Iris pigment epithelial cell (primary cell): ENCODE measurements at regions not wholly inside any gene's neighbourhood (a gene's known extent, or its start where the extent isn't known, plus 50 kb on each side); places are given as distances from the start of the nearest gene placed in this dataset.
"Not testable (repeated sequence)": the region's sequence is repeated elsewhere in the genome, so short reads cannot be mapped to it uniquely, and the experiment has no call there.

Experiments used
- DNase-seq: peaks from one replicate; pipeline ENCODE4 v3.0.0-alpha.2; 2011; ENCODE audit warnings: low read depth

DNA sequence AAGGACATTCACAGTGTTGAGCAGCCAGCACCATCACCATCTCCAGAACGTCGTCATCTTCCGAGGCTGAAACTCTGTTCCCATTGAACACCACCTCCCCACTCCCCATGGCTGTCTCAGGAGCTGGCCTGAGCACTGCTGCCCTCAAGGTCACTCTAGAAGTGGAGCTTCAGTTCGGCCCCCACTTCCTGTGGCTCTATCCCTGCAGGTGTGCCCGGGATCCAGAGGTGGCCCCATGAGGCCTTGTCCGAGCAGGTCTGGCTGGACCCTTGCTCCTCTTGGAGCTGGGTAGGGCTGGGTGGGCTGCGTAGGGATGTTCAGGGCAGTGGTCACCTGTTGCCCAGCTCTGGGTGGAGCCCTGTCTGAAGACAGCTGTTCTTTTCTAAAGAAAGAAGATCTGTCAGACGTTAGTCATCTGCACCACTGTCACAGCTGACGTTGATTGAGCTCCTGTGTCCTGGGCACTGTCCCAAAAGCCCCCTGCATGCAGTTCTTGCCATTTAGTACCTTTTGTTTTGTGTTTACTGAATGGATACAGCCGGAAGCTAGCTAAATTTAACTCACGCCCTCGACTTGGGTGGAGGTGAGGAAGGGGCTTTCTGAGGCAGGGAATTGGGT lies 75.5 kb upstream of the CLDN5 start:
- DNase-seq, result no peak

DNA sequence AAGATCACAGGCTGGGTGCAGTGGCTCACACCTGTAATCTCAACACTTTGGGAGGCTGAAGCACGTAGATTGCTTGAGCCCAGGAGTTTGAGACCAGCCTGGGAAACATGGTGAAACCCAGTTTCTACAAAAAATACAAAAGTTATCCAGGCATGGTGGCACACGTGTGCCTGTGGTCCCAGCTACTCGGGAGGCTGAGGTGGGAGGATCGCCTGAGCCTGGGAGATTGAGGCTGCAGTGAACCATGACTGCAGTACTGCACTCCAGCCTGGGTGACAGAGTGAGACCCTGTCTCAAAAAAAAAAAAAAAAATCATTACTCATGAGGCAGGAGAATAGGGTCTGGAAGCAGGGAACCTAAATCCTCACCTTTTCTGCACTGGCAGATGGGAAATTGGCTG lies 79.1 kb upstream of the CLDN5 start:
- not testable (repeated sequence) for DNase-seq

DNA sequence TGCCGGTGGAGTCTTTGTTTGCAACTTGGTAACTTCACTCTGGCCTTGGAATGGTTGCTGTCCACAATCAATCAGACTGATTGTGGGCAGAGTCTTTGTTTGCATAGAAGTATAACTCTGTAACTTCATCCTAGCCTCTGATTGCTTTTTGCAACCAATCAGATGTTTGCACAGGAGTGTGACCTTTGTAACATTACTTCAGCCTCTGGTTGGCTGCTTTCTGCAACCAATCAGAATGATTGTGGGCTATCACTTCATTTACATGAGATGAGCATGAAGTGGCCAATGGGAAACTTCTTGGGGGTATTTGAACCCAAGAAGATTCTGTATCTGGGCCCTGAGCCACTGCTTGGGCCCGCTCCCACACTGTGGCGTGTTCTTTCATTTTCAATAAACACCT lies 79.6 kb upstream of the CLDN5 start:
- no peak for DNase-seq

DNA sequence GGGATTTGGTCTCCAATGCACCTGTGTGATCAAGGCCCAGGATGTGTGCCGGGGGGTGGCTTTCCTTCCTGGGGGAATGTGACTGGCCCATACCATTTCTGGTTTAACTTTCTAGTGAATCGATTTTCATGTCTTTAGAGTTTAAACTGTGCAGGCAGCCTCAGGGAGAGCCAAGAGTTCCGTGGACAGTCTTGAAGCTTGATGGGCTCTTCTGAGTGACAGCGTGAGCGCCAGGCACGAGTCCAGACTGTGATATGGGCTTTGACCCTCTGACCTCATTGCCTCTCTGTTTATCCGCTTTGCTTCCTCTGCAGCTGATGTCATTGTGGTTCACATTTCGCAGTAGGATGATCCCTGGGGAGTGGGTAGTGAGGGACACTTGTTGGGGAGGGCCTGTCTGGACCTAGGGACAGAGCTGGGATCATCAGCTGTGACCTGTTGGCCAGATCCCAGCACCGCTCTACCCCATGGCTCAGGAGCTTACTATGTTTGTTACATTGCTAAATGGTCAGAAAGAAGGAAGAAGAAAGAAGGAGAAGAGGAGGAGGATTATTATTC lies 80.6 kb upstream of the CLDN5 start:
- DNase-seq, result peak; percentile 12

DNA sequence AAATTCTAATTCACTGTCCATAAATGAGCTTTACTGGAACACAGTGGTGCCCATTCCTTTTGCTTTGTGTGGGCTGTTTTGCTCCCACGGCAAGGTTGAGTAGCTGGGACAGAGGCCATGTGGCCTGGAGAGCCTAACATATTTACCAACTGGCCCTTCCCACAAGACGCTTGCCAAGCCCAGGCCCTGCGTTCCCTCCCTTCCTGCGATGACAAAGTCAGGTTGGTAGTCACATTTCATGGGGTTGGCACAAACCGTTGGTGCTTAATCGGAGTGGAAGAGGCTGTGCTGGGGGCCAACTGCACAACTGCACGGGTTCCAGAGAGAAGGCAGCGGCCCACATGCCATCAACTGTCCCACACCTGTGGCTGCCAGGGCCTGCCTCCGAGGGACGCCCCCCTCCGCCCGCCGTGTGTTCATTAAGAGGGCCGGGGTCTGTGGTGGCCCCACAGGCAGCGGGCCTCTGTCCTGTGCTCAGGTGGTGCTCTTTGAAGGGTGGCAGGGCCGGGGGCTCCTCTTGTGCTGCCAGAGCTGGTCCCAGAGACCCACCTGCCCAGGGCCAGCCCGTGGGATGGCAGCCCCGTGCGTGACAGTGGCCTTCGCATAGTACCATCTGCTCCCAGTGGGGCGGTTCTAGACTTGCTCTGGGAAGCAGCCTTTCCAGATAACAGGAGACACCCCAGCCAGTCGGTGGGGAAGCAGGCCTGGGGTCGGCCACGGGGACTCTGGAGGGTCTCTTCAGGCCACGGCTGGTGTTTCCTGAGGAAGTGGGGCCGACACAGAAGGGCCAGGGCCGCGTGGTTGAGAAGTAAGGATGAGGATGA lies 81.5 kb upstream of the CLDN5 start:
- DNase-seq, result no peak

DNA sequence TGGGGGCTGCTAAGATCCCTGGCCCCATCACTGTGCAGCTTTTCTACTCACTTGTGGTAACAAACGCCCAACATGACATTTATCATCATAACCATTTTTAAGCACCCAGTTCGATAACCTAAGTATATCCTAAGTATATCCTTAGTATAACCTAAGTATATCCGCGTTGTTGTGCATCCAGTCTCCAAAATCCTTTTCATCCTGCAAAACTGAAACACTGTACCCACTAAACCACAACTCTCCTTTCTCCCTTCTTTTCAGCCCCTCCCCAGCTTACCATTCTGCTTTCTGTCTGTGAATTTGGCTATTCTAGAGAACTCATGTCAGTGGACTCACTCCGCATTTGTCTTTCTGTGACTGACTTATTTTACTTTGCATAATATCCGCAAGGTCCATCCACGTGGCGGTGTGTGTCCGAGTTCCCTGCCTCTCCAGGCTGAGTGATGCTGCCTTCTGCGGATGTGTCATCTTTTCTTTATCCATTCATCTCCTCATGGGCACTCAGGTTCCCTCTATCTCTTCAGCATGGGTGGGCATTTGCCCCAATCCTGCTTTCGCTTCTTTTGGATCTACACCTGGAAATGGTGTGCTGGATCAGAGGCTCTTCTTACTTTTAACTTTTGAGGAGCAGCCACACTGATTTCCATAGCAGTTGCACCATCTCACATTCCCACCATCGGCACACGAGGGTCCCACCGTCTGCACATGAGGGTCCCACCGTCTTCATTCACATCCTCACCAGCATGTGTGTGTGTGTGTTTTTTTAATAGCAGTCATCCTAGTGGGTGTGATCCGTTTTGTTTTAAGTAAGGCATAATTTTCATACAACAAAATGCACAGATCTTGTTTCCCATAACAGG lies 82.4 kb upstream of the CLDN5 start:
- no peak for DNase-seq

DNA sequence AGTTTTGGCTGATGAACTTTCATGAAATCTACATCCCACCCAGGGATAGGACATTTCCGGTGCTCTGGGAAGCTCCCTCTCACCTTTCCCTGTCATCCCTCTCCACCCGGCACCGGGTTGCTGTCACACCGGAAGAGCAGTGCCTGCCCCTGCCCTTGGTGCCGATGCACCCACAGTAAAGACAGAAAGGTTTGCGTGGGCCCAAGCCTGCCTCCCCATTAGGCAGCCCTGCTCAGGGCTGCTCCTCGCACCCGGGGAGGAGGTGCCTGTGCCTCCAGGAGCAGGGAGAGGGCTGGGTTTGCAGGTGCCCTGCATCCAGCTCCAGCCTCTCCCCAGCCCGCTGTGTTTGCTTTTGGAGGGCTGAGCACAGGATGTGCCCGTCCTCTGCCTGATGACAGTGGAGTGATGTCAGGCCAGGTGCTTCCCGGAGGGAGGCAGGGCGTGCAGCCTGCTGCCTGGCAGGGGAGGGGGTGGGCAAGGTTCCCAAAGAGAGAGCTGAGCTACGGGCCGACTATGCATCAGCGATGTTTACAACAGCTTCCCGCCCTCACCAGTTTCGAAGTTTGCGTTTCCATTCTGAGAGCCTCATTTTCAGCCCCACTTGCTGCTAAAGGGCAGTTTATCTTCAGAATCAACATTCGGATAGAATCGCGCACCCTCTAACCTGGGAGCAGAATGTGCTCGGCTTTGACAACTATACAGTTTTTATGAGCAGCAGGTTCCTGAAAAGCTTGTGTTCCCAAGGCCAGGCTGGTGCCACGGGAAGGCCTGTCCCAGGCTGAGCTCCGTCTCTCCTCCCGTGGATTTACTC lies 83.2 kb upstream of the CLDN5 start:
- DNase-seq, result no peak

DNA sequence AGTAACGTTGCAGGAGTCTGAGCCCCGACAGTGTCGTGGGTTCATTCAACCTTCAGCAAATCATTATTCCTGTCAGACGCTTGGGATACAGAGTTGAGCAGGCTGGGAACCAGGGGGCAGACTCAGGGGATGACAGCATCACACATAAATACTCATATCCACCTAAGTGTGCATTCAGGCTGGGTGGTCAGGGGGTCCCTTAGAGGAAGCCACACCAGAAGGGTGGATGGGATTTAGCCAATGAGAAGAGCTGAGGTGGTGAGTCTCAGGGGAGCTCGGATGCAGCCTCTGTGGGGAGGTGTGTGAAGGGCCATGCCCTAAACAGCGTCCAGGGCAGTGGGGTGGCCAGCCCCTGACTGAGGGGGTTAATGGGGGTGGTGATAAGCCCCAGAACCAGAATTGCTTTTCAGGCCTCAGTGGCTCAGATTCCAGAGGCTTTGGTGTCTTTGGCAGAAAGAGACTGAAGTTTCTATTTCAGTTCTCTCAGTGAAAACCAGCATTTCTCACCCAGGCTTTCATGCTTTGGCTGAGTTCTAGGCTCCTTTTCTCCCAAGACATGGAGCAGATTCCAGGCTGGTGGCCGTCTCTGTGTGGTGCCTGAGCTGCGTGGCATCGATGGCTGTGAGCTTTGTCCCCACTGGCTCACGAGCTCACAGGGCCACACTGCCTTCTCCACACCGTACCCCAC lies 83.9 kb upstream of the CLDN5 start:
- DNase-seq, result no peak

DNA sequence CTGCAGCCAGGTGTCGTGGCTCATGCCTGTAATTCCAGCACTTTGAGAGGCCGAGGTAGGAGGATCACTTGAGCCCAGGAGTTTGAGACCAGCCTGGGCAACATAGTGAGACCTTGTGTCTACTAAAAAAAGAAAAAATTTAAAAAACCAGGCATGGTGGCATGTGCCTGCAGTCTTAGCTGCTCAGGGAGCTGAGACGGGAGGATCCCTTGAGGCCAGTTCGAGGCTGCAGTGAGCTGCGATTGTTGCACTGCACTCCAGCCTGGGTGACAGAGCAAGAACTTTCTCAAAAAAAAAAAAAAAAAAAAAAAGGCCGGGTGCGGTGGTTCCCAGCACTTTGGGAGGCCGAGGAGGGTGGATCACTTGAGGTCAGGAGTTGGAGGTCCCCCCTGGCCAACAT lies 85.5 kb upstream of the CLDN5 start:
- DNase-seq, result not testable (repeated sequence)

DNA sequence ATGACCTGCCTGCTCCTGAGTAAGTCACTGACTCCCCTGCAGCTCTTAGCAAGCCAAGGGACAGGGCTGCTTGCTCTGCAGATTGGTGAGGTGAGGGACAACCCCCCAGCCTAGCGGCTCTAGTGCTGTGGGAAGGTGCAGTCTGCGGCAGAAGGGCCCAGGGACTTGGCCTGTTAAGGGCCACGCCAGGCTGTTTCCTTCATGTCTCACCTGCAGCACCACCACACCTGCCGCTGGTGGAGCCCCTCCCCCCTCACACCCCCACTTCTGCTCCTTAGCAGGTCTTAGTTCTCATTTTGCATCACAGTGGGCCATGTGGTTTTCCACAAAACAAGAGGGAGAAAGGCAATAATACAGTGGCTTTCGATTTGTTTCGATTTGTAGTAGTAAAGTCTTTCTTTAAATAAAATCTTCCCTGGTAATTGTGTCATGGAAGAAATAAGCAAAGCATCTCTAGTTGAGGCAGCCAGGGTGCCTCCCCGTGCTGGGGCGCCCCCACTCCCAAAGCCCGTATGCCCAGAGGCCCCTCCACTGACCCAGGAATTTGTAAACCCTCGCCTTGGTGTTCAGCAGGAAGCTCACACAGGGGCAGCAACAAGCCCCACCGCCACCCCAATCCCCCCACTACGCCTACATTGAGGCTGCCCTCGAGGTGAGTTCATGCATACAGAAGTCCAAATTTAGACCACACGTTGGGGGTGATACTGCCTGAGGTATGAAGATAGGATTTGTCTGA lies 86.5 kb upstream of the CLDN5 start:
- DNase-seq, result no peak

DNA sequence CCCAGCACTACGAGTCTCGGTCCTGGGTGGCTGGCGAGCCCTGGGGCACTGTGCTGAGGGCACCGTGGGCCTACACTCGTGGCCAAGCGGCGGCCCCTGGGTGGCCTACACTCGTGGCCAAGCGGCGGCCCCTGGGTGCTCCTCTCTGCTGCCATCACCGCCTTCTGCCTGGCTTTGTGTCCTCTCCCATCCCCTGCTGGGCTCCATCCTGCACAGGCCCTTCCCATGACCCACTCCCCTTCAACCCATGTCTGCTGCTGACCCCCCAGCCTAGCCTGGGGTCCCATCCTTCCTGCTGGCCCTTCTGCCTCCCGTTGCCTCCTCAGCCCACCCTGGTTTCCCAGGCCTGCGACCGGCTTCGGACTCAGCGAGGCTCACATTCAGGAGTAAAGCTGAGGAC lies 87.4 kb upstream of the CLDN5 start:
- no peak for DNase-seq

DNA sequence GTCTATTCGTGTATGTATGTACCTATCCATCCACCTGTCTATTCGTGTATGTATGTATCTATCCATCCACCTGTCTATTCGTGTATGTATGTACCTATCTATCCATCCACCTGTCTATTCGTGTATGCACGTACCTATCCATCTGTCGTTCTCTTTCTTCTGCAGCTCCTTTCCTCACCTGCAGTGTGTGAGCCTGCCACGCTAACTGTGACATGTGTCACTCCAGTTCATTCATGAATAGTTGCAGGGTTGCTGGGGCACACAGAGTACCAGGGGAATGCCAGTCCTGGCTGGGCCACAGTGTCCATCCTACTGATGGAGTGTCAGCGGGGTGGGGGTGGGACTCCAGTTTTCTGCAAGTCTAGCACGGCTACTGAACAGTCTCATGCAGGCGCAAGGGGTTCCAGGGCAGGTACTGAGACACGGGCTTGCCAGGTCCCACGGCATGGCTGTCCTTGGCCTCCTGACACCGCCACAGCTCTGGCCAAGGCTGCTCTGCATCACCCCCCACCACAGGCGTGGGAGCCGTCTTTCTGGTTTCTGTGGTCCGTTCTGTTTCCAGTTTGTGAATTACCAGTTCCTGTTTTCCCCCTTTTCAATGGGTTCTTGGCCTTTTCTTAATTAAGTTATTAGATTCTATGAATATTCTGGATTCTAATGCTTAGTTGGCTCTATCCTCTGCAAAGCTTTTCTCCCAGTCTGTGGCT lies 88.8 kb upstream of the CLDN5 start:
- no peak for DNase-seq

DNA sequence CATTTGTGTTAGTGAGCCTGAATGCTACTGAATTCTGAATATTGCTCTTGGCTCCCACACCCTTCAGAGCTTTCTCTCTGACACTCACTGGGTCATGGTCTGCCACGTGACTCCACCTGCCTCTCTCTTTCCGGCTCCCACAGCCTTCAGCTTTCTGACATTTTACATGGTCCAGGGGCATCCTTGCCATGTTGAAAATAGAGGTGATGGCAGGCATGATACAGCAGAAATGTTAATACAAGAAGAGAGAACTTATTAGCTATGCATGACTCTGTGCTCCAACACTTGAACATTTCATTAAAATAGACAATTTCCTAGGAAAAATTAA lies 90.3 kb upstream of the CLDN5 start:
- DNase-seq, result no peak

DNA sequence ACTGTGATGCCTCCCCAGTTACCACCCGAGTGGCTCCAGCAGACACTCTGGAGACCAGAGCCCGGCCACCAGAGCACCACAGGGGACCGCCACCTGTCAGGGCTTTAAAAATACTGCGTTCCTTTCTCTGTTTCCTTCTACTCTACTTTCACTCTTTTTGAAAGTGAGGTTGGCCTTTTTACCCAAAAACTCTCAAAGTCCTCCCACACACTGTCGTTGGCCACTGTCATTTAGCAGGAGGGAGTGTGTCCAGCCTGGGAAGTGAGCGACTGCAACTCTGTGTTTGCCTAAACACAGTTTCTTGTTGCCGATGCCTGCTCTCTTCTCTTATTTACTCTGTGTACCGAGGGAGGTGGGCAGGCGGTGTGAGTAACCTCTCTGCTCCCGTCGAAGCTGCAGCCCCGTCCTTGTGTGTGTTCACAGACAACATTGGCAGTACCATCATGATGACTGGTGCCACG lies 90.8 kb upstream of the CLDN5 start:
- DNase-seq, result no peak

DNA sequence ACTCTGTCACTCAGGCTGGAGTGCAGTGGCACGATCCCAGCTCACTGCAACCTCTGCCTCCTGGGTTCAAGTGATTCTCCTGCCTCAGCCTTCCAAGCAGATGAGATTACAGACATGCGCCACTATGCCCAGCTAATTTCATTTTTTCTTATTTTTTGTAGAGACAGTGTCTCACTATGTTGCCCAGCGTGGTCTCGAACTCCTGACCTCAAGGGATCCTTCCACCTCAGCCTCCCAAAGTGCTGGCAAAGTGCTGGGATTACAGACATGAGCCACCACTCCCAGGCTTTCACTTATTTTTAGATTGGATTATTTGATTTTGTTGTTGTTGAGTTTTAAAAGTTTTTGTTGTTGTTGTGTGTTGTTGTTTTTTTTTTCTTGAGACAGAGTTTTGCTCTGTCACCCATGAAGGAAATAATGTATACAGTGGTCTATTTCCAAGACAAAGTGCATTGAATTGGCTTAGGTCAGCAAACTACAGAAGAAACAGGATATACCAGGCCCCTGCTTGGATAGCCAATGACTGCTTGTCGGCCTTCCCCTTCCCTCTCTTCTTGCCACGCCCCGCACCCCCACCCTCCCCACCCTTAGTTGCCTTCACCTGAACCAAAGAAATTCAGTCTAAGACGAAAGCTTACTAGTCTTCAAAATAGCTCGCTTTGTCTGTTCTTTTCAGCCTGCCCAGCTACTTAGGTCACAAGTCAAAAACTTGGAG lies 91.8 kb upstream of the CLDN5 start:
- DNase-seq, result no peak

DNA sequence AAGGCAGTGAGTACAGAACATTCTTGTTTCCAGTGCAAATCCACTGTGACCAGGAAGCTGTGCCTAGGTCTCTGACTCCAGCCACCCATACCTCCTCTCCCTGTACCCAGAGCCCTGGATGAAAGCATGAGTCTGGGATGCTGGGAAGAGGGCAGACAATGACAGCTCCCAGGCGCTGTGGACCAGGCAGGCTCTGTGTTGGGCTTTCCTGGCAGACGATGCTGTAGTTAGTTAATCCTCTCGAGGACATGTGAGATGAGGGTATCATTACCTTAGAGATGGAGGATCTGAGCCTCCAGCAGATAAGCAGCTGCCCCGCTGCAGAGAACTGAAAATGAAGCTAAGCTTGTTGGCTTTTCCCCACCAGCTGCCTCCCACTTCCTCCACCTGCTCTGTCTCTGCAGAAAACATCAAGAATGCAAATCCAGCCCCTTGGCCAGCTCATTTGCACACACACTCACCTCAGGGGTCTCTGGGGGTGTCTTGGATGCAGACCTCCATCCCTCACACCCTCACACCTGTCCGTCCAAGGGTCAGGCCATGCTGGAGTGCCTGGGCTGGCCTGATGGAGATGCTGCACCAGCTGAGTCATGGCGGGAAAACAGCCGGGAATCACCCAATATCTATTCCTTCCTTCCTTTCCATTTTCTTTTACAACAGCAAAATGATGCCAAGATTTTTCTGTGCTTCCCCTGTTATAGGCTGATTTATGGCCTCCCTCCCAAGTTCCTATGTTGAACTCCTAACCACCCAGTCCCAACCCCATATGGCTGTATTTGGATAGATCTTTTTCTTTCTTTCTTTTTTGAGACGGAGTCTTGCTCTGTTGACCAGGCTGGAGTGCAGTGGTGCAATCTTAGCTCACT lies 94.9 kb upstream of the SEPTIN5 start:
- no peak for DNase-seq

DNA sequence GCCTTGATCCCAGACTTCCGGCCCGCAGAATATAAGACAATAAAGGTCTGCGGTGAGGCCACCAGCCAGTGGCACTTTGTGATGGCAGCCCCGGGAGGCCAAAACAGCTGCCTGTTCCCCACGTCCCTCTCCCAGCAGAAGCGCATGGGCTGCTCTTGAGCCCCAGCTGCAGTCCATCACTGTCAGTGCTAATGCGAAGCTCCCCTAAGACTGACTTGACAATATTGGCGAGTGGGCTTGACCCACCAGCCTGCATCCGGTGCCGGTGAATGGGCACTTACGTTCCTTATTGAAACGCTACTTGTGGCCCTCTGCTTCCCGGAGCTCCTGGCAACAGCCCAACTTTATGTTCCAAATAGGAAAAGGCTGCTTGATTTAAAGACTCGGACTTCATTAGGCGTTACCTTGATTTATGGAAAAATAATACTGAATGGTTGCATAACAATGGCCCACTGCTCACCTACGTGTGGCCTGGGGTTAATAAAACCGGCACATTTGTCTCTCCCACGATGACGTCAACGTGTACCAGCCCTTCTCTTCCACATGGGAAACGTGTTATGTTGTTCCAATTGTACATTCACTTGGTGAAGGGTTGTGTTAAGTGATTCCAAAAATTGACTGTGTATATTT lies 93.4 kb upstream of the SEPTIN5 start:
- peak; percentile 7 for DNase-seq
